Panc1 (cell line): ENCODE measurements at regions not wholly inside any gene's neighbourhood (a gene's known extent, or its start where the extent isn't known, plus 50 kb on each side); places are given as distances from the start of the nearest gene placed in this dataset.

Source experiments
- ATAC-seq: fragments of 200-7000 bp; cut with Tn5 transposase; 2 replicates; pipeline ENCODE4 v1.9.1; 2020; ENCODE audit warnings: mild to moderate bottlenecking, moderate library complexity
- BruUV-seq: library from RNA; stranded (reverse); fragments of 400-500 nt; replicated peaks from 2 replicates; lab custom pipeline; 2021; lab: Mats Ljungman, UMichigan
- CTCF ChIA-PET: fragments of 300-600 bp; sonication (Branson Sonifier 250); formaldehyde crosslinking; loops from one replicate; lab custom pipeline; 2022; ENCODE audit warnings: antibody characterized with exemption; lab: Charles Lee
- POLR2A ChIA-PET: fragments of 300-600 bp; sonication (Branson Sonifier 250); formaldehyde crosslinking; loops from one replicate; lab custom pipeline; 2022; ENCODE audit warnings: antibody characterized with exemption; lab: Charles Lee
- DNase-seq: peaks from one replicate; pipeline ENCODE4 v3.0.0-alpha.2; 2010; ENCODE audit warnings: low read depth, low spot score
- H3K27ac ChIP-seq: 2 replicates; pipeline ENCODE4 v1.5.1; 2011; ENCODE audit warnings: mild to moderate bottlenecking, low read length, inconsistent platforms
- H3K27me3 ChIP-seq: fragments of 200-500 bp; sonication (Bioruptor generic); 2 replicates; pipeline ENCODE4 v1.6.0; 2014; ENCODE audit warnings: low read length, inconsistent platforms; ENCODE audit not compliant: control insufficient read depth, insufficient read depth
- H3K36me3 ChIP-seq: fragments of 200-500 bp; sonication (Bioruptor generic); 2 replicates; pipeline ENCODE4 v1.5.1; 2014; ENCODE audit warnings: inconsistent platforms, mild to moderate bottlenecking, low read length, moderate library complexity; ENCODE audit not compliant: control insufficient read depth, insufficient read depth
- H3K4me1 ChIP-seq: 2 replicates; pipeline ENCODE4 v1.5.1; 2011; ENCODE audit warnings: inconsistent platforms, mild to moderate bottlenecking, low read length, moderate library complexity; ENCODE audit not compliant: control insufficient read depth, insufficient read depth
- H3K4me3 ChIP-seq, 2 experiments: 2 replicates each; pipeline ENCODE4 v1.5.1; 2011 to 2012; ENCODE audit warnings: low read depth in 2 of 2, low read length in 2 of 2, mild to moderate bottlenecking in 2 of 2, inconsistent platforms in 1 of 2, moderate library complexity in 1 of 2
- H3K9me3 ChIP-seq: fragments of 200-500 bp; sonication (Bioruptor generic); 2 replicates; pipeline ENCODE4 v1.5.1; 2014; ENCODE audit warnings: low read depth, mild to moderate bottlenecking, inconsistent platforms, low read length, moderate library complexity; ENCODE audit not compliant: control insufficient read depth, insufficient read depth
- POLR2AphosphoS5 ChIP-seq: IDR thresholded peaks from 2 replicates; pipeline ENCODE4 v1.6.1; 2012; ENCODE audit warnings: mild to moderate bottlenecking, low read depth, low read length, moderate library complexity
- SIN3A ChIP-seq: IDR thresholded peaks from 2 replicates; pipeline ENCODE4 v1.6.1; 2012; ENCODE audit warnings: low read depth, mild to moderate bottlenecking, low read length, moderate library complexity, borderline replicate concordance; ENCODE audit not compliant: insufficient read depth
- TCF7L2 ChIP-seq: IDR thresholded peaks from 2 replicates; pipeline ENCODE4 v1.6.1; 2011; ENCODE audit warnings: mild to moderate bottlenecking, low read depth, low read length, inconsistent platforms
- in situ Hi-C: cut with HindIII; loops from 2 replicates; pipeline ENCODE4 v1.10.0; 2016; ENCODE audit warnings: low sequenced_read_pairs, low pct_unique_long_range_greater_than_20kb
- intact Hi-C: fragments of 100-400 bp; cut with micrococcal nuclease; formaldehyde crosslinking; loops from one replicate; pipeline ENCODE4 v1.10.0; 2022; ENCODE audit not compliant: unreplicated experiment
- TF ChIP-seq, protein P1 (sequence below), 2 experiments: IDR thresholded peaks; 2 replicates each; pipeline ENCODE4 v1.6.1; 2011 to 2012; ENCODE audit warnings: low read depth in 2 of 2, control low read depth in 1 of 2, low read length in 1 of 2, mild to moderate bottlenecking in 1 of 2, moderate library complexity in 1 of 2; ENCODE audit not compliant: insufficient read depth in 1 of 2
- TF ChIP-seq, protein P2 (sequence below): fragments of 450-650 bp; IDR thresholded peaks from 2 replicates; pipeline ENCODE4 v1.5.1; 2017; ENCODE audit warnings: mild to moderate bottlenecking

GRCh38 chr15:29900237-29901189 lies 78.2 kb upstream of the TJP1 start:
- intact Hi-C loops (no loop called here), in situ Hi-C loops (no loop called here)
- Histone ChIP-seq H3K4me3 (no peak overlapping the region), H3K4me1 (no peaks in the 10 kb centered on the region), H3K36me3 (no peaks in the 10 kb centered on the region), H3K27ac (no peak overlapping the region), H3K27me3 (no peaks in the 10 kb centered on the region), H3K9me3 (no peaks in the 10 kb centered on the region)
- no TSS peak for BruUV-seq
- ChIA-PET POLR2A (no interaction called here), CTCF (interaction anchor here (0.6 to 0.9 kb wide), 2 partner anchors 25 to 55 kb away, joined by 3 to 14 read pairs; no protein-coding TSS in a partner anchor)
- no peak for ATAC-seq
- no peak for DNase-seq
- TF ChIP-seq SIN3A: no peak
- TF ChIP-seq TCF7L2: no peak
- TF ChIP-seq, protein P1, sequence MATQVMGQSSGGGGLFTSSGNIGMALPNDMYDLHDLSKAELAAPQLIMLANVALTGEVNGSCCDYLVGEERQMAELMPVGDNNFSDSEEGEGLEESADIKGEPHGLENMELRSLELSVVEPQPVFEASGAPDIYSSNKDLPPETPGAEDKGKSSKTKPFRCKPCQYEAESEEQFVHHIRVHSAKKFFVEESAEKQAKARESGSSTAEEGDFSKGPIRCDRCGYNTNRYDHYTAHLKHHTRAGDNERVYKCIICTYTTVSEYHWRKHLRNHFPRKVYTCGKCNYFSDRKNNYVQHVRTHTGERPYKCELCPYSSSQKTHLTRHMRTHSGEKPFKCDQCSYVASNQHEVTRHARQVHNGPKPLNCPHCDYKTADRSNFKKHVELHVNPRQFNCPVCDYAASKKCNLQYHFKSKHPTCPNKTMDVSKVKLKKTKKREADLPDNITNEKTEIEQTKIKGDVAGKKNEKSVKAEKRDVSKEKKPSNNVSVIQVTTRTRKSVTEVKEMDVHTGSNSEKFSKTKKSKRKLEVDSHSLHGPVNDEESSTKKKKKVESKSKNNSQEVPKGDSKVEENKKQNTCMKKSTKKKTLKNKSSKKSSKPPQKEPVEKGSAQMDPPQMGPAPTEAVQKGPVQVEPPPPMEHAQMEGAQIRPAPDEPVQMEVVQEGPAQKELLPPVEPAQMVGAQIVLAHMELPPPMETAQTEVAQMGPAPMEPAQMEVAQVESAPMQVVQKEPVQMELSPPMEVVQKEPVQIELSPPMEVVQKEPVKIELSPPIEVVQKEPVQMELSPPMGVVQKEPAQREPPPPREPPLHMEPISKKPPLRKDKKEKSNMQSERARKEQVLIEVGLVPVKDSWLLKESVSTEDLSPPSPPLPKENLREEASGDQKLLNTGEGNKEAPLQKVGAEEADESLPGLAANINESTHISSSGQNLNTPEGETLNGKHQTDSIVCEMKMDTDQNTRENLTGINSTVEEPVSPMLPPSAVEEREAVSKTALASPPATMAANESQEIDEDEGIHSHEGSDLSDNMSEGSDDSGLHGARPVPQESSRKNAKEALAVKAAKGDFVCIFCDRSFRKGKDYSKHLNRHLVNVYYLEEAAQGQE (IDR thresholded peaks at IDR 0.05; ENCODE audit: insufficient read depth in 1 of 2, low read depth in 2 of 2, low read length in 1 of 2): no peak
- TF ChIP-seq, protein P2, sequence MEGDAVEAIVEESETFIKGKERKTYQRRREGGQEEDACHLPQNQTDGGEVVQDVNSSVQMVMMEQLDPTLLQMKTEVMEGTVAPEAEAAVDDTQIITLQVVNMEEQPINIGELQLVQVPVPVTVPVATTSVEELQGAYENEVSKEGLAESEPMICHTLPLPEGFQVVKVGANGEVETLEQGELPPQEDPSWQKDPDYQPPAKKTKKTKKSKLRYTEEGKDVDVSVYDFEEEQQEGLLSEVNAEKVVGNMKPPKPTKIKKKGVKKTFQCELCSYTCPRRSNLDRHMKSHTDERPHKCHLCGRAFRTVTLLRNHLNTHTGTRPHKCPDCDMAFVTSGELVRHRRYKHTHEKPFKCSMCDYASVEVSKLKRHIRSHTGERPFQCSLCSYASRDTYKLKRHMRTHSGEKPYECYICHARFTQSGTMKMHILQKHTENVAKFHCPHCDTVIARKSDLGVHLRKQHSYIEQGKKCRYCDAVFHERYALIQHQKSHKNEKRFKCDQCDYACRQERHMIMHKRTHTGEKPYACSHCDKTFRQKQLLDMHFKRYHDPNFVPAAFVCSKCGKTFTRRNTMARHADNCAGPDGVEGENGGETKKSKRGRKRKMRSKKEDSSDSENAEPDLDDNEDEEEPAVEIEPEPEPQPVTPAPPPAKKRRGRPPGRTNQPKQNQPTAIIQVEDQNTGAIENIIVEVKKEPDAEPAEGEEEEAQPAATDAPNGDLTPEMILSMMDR: no peak
- TF ChIP-seq POLR2AphosphoS5: no peak

DNA sequence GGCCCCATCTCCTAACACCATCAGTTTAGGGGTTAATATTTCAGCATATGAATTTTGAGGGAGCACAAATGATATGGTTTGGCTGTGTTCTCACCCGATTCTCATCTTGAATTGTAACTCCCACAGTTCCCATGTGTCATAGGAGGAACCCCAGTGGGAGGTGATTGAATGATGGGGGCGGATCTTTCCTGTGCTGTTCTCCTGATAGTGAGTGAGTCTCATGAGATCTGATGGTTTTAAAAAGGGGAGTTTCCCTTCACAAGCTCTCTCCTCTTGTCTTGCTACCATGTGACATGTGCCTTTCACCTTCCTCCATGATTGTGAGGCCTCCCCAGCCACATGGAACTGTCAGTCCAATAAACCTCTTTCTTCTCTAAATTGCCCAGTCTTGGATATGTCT lies 73.8 kb upstream of the TJP1 start:
- ChIA-PET CTCF (no interaction called here), POLR2A (no interaction called here)
- TF ChIP-seq TCF7L2: no peak
- TF ChIP-seq, protein P1 (IDR thresholded peaks at IDR 0.05; ENCODE audit: insufficient read depth in 1 of 2, low read depth in 2 of 2, low read length in 1 of 2): no peak
- TF ChIP-seq SIN3A: no peak
- no peak for TF ChIP-seq POLR2AphosphoS5
- TF ChIP-seq, protein P2: no peak
- Histone ChIP-seq H3K27me3 (no peaks in the 10 kb centered on the region), H3K36me3 (no peaks in the 10 kb centered on the region), H3K4me3 (no peak overlapping the region), H3K4me1 (no peaks in the 10 kb centered on the region), H3K9me3 (no peaks in the 10 kb centered on the region), H3K27ac (no peak overlapping the region)
- intact Hi-C loops: no loop called here
- ATAC-seq (no peak), DNase-seq (no peak)
- in situ Hi-C loops: no loop called here
- BruUV-seq: no TSS peak
